AG04450 (cell line): ENCODE measurements at regions not wholly inside any gene's neighbourhood (a gene's known extent, or its start where the extent isn't known, plus 50 kb on each side); places are given as distances from the start of the nearest gene placed in this dataset.

Experiments used
- CTCF ChIA-PET: fragments of 300-600, 350-600 bp; formaldehyde crosslinking; extraction: SDS; loops from one replicate; lab custom pipeline; 2022; ENCODE audit warnings: antibody characterized with exemption, inconsistent platforms; lab: Charles Lee
- POLR2A ChIA-PET: fragments of 350-600 bp; formaldehyde crosslinking; extraction: SDS; loops from one replicate; lab custom pipeline; 2021; ENCODE audit warnings: antibody characterized with exemption, inconsistent platforms; lab: Yijun Ruan, JAX
- DNase-seq: peaks from one replicate; pipeline ENCODE4 v3.0.0-alpha.2; 2011; ENCODE audit warnings: low read depth, low spot score
- H3K27ac ChIP-seq: one replicate; pipeline ENCODE4 v1.5.1; 2012; ENCODE audit warnings: low read depth, low read length, control low read depth
- H3K27me3 ChIP-seq: one replicate; pipeline ENCODE4 v1.6.0; 2012; ENCODE audit warnings: low read length; ENCODE audit not compliant: control insufficient read depth, insufficient read depth
- H3K4me3 ChIP-seq: 2 replicates; pipeline ENCODE4 v1.5.1; 2011; ENCODE audit warnings: mild to moderate bottlenecking, low read depth, low read length, control low read depth
- H3K9me3 ChIP-seq: 2 replicates; pipeline ENCODE4 v1.5.1; 2012; ENCODE audit warnings: low read length; ENCODE audit not compliant: control insufficient read depth, insufficient read depth
- CTCF ChIP-seq: IDR thresholded peaks from 2 replicates; pipeline ENCODE4 v1.5.1; 2011; ENCODE audit warnings: low read depth, low read length, control low read depth, inconsistent platforms

- DNase-seq, result no peak
- Histone ChIP-seq H3K9me3 (no peaks in the 10 kb centered on the region), H3K4me3 (no peak overlapping the region), H3K27me3 (peaks cover 13% of the 10 kb centered on the region), H3K27ac (no peak overlapping the region)
- POLR2A ChIA-PET, result no interaction called here
- no peak for TF ChIP-seq CTCF
- CTCF ChIA-PET, result interaction anchor here (2.3 kb wide), 1 partner anchor 100 kb away, joined by 7 read pairs; no protein-coding TSS in a partner anchor
These were observed 61.5 kb upstream of the NEDD4L start for GRCh38 chr18:57982372-57983021.

DNA sequence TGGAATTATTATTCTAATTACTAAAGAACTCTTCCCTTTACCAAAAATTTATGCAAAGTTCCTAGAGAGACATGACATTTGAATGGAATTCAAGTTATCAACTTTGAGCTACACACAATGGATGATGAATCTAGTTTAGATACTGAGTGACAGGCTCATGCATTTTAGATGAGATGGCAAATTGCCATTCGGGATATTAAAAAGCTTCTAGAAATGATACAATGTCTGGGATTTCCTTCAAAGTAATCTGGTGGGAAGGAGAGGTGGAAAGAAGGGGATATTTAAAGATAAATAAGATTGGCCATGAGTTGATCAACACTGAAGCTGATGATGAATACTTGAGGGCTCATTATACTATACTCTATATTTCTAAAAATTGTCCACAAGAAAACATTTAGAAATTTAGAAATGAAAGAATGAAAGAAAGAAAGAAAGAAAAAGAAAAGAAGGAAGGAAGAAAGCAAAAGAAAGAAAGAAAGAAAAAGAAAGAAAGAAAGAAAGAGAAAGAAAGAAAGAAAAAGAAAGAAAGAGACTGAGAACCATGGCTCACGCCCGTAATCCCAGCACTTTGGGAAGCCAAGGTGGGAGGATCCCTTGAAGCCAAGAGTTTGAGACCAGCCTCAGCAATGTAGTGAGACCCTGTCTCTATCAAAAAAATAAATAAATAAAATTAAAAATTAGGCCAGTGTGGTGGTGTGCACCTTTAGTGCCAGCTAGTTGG, 62.6 kb upstream of the NEDD4L start:
- CTCF ChIA-PET, result interaction anchor here (1.1 to 2.3 kb wide), 2 partner anchors 99 to 141 kb away, joined by 3 to 7 read pairs; no protein-coding TSS in a partner anchor

DNA sequence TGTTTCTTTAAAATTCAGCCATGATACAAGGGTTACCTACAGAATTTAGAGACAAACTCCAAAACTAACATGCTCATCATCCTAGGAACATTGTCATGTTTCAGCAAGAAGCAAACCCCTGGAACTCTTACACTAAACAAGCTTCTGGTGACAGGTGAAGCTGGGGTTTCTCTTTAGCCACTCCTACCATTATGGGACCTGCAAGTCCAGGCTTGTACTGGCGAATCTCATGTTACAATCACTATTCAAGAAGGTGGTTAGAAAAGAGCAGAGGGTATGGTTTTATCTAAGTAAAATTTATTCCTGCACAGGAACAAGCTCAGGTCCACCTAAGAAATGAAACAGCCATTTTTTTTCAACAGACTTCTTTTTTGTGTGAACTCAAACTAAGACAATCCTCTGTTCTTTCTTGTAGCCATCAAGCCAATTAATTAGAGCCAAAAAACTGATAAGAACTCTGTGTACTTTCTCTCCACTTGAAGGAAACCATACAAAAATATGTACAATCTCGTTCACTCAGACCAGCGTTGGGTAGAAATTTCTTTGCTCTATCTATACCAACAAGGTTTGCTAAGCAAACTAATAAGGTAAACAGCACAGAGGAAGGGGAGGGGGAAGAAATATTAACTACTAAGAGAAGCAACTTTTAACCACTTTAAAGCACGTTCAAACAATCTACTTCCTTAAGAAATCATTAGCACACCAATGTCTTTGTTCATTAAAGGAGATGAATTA, 63.3 kb upstream of the NEDD4L start:
- no peak overlapping the region for H3K27ac ChIP-seq
- H3K27me3 ChIP-seq, result peaks cover 13% of the 10 kb centered on the region
- no peak overlapping the region for H3K4me3 ChIP-seq
- H3K9me3 ChIP-seq, result no peaks in the 10 kb centered on the region
- ChIA-PET CTCF (interaction anchor here (1.1 to 2.3 kb wide), 2 partner anchors 99 to 141 kb away, joined by 3 to 7 read pairs; no protein-coding TSS in a partner anchor), POLR2A (no interaction called here)
- DNase-seq, result no peak
- no peak for TF ChIP-seq CTCF

More for the DNA sequence above, 62.6 kb upstream of the NEDD4L start:
- no peak for TF ChIP-seq CTCF
- Histone ChIP-seq H3K9me3 (no peaks in the 10 kb centered on the region), H3K27me3 (peaks cover 13% of the 10 kb centered on the region), H3K27ac (no peak overlapping the region), H3K4me3 (no peak overlapping the region)
- POLR2A ChIA-PET, result no interaction called here
- no peak for DNase-seq

GRCh38 chr18:57976230-57976773, 67.7 kb upstream of the NEDD4L start:
- H3K27ac ChIP-seq, result no peak overlapping the region
- H3K27me3 ChIP-seq, result peaks cover 21% of the 10 kb centered on the region
- TF ChIP-seq CTCF, result no peak
- H3K4me3 ChIP-seq, result no peak overlapping the region
- ChIA-PET POLR2A (no interaction called here), CTCF (interaction anchor here (0.6 kb wide), 1 partner anchor 43 kb away, joined by 3 read pairs; no protein-coding TSS in a partner anchor)
- no peaks in the 10 kb centered on the region for H3K9me3 ChIP-seq
- DNase-seq, result no peak
